Endothelial cell of umbilical vein (primary cell): ENCODE measurements at regions not wholly inside any gene's neighbourhood (a gene's known extent, or its start where the extent isn't known, plus 50 kb on each side); places are given as distances from the start of the nearest gene placed in this dataset.

ENCODE experiments used
- EZH2 ChIP-seq: IDR thresholded peaks from 2 replicates; pipeline ENCODE4 v1.6.1; 2012; ENCODE audit warnings: borderline replicate concordance, low read depth, mild to moderate bottlenecking, moderate library complexity, low read length, inconsistent platforms; ENCODE audit not compliant: severe bottlenecking
- GATA2 ChIP-seq: IDR thresholded peaks from 2 replicates; pipeline ENCODE4 v1.7.0; 2011; ENCODE audit warnings: low read depth, mild to moderate bottlenecking, moderate library complexity, mixed read lengths, low read length; ENCODE audit not compliant: insufficient read length, insufficient read depth
- POLR2A ChIP-seq: IDR thresholded peaks from 2 replicates; pipeline ENCODE4 v1.6.1; 2012; ENCODE audit warnings: low read depth, mild to moderate bottlenecking, control low read depth, low read length
- POLR2AphosphoS5 ChIP-seq: IDR thresholded peaks from 2 replicates; pipeline ENCODE4 v1.6.1; 2012; ENCODE audit warnings: low read depth, mild to moderate bottlenecking, control low read depth, low read length, moderate library complexity; ENCODE audit not compliant: insufficient read depth
- TF ChIP-seq, protein P1 (sequence below), 2 donors: IDR thresholded peaks; 1 replicate in 1 of 2; 2 replicates in 1 of 2; pipeline ENCODE4 v1.5.1; 2011; ENCODE audit warnings: low read length in 2 of 2, mild to moderate bottlenecking in 2 of 2, moderate library complexity in 2 of 2, control low read depth in 1 of 2, inconsistent platforms in 1 of 2, low read depth in 1 of 2; ENCODE audit not compliant: insufficient read depth in 1 of 2; ENCODE audit errors: extremely low read depth in 1 of 2
- TF ChIP-seq, protein P2 (sequence below): IDR thresholded peaks from 2 replicates; pipeline ENCODE4 v1.6.1; 2011; ENCODE audit not compliant: insufficient read depth, insufficient read length

DNA sequence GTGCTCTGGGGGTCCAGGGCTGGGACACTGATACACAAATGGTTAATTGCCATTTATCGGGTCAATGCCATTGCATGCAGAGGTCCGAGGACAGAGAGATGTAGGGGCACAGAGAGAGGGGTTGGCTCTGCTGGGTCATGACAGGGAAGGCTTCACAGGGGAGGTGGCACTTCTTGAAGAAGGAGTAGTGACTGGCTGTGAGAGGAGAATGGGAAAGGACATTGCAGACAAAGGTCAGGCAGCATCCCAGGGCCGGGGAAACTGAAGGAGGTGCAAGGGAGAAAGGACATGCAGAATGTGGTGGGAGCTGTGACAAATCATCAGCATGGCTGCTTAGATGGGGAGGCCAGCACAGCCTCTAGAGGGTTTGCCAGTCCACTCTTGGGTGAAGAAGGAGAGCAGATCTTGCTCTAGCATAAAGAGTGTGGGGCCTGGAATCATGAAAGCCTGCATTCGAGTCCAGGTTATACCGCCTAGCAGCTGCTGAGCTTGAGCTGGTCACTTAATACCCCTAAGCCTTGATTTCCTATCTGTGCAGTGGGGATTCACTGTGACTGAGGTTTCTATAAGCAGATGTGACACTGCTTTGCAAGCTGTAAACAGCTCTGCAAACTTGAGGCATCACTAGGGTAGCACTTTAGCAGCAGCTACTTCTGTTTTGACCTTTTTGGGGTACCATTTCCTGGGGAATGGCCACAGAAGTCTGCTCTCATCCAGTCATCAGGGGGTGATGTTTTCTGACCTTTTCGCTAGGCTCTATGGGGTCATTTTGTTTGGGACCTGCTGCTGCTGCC, 59.2 kb upstream of the EPS8L3 start:
- TF ChIP-seq, protein P1, sequence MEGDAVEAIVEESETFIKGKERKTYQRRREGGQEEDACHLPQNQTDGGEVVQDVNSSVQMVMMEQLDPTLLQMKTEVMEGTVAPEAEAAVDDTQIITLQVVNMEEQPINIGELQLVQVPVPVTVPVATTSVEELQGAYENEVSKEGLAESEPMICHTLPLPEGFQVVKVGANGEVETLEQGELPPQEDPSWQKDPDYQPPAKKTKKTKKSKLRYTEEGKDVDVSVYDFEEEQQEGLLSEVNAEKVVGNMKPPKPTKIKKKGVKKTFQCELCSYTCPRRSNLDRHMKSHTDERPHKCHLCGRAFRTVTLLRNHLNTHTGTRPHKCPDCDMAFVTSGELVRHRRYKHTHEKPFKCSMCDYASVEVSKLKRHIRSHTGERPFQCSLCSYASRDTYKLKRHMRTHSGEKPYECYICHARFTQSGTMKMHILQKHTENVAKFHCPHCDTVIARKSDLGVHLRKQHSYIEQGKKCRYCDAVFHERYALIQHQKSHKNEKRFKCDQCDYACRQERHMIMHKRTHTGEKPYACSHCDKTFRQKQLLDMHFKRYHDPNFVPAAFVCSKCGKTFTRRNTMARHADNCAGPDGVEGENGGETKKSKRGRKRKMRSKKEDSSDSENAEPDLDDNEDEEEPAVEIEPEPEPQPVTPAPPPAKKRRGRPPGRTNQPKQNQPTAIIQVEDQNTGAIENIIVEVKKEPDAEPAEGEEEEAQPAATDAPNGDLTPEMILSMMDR (IDR thresholded peaks at IDR 0.05; ENCODE audit: extremely low read depth in 1 of 2, insufficient read depth in 1 of 2, low read depth in 1 of 2, low read length in 2 of 2) = no peak
- TF ChIP-seq POLR2A = no peak
- TF ChIP-seq, protein P2, sequence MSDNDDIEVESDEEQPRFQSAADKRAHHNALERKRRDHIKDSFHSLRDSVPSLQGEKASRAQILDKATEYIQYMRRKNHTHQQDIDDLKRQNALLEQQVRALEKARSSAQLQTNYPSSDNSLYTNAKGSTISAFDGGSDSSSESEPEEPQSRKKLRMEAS = no peak
- TF ChIP-seq POLR2AphosphoS5 = no peak
- TF ChIP-seq EZH2 = no peak
- TF ChIP-seq GATA2 = no peak
